Activated T-helper 9 cell treated with anti-CD3 and anti-CD28 coated beads, Interleukin-2, amount 50 U/mL, for 16 hours (primary cell): ENCODE measurements at regions not wholly inside any gene's neighbourhood (a gene's known extent, or its start where the extent isn't known, plus 50 kb on each side); places are given as distances from the start of the nearest gene placed in this dataset.

ENCODE experiments used
- DNase-seq: peaks from one replicate; pipeline ENCODE4 v3.0.0-alpha.2; 2020; ENCODE audit warnings: low read depth

GRCh38 chr17:71922439-71922838, 198.4 kb upstream of the SOX9 start:
- DNase-seq, result no peak

GRCh38 chr17:71926746-71927398, 193.9 kb upstream of the SOX9 start:
- no peak for DNase-seq

DNA sequence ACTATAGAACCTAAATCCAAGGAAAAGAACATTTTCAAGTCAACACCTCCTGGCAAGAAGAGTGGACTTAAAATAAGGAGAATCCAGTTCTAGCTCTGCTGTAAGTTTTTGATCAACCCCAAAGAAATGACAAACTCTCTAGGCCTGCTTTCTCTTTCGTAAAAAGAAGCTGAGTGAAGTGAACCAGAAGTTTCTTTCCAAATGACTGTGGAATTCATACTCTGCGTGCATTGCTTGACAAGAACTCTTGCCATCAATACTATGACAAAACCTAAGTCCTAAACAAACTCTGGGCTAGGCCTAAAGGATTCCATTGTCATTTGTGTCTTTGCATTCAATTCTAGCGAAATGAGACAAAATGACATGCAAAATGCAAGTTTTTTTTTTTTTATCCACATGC, 187.5 kb upstream of the SOX9 start:
- DNase-seq, result no peak

DNA sequence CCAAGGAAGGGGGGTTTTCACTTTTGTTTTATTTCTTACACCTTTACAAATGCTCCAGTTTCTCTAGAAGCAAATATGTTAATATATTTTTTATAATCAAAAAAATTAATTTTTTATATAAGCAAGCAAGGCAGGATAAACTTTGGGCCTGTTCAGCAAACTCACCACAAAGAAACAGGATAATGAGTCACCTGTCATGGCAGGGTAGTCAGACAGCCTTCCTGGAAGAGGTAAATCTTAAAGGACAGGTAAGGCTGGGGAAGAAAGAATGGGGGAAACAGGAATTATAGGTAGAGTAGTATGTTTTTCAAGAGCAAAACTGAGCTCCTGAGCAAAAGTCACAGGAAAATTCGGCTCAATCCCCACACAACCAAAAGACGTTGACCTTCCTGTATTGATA, 186.3 kb upstream of the SOX9 start:
- DNase-seq, result no peak

- no peak for DNase-seq
These were observed 185.5 kb upstream of the SOX9 start for GRCh38 chr17:71935341-71935740.

DNA sequence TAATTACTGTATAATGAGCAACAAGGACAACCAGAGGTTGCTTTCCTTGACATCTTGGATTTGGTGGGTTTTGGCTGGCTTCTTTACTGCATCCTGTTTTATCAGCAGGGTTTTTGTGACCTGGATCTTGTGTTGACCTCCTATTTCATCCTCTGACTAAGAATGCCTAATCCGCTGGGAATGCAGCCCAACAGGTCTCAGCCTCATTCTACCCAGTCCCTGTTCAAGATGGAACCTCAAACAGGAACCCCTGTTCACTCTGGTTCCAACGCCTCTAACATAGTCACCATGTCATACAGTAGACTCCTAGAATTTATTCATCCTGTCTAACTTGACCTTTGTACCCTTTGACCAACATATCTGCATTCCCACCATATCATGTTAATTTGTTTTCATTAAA, 183.8 kb upstream of the SOX9 start:
- DNase-seq, result no peak

GRCh38 chr17:71937914-71938313, 182.9 kb upstream of the SOX9 start:
- DNase-seq, result no peak

DNA sequence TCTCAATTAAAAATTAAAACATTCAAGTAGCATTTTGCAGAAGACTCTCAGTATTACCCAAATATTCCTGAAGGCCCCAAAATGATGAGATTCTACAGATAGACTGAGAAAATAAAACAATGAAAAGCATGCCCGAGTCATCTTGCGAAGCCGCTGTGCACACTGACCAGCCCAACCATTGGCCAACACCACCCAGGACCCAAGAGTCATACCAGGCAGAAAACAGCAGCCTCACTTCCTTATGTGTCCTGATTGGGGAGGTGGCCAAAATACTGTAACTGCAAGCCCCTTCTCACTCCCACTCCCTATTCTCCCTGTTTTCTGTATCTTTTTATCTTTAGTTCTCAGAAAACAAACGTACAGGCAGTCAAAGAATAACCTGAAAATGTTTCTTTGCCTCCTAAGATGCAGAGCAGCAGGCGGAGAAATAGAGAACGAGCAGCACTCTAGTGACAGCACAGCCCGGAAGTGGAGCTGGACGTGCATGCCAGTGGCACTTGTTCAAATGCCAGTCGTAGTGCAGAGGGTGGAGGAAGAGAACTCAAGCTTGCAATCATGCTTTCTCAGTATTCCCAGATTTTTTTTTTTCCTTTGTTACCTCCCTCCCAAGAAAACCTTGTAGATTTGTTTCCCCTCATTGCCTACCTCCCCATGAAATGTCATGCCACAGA, 182.3 kb upstream of the SOX9 start:
- no peak for DNase-seq

DNA sequence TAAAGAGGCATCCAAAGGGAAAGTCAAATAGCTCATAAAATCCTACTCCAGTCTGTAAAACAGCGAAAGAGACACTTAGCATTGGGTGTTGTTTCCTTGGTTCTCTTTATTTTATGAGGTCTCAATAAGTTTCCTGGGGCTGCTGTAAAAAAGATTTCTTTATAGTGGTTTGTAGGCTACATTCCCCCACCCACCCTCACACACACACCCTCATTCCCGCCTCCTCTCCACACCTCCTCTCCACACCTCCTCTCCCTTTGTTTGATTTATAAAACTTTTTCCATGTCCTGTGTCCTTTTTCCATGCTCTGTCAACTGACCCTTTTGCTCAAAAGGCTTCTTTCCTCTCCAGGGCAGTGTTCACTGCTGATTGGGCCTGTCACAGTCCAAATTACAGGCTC, 178.9 kb upstream of the SOX9 start:
- DNase-seq, result no peak

DNA sequence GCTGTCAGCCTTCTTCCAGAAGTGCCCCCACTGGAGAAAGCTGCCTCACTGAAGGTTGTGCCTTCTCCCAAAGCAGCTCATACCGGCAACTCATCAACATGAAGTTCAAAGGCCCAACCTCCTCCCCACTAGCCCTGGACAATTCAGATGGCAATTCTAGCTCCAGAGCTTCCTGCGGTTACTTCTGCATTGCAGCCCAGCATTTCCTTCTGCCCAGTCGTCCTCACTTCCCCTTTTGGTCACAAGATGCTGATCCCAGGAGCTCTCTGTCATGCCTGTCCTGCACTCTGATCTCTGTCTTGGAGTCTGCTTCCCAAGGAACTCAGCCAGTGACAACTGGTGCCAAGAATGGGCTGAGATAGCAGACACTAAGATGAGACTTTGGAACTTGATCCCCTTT, 178.2 kb upstream of the SOX9 start:
- DNase-seq, result no peak

- no peak for DNase-seq
These were observed 172.0 kb upstream of the SOX9 start for GRCh38 chr17:71948703-71949422.

DNA sequence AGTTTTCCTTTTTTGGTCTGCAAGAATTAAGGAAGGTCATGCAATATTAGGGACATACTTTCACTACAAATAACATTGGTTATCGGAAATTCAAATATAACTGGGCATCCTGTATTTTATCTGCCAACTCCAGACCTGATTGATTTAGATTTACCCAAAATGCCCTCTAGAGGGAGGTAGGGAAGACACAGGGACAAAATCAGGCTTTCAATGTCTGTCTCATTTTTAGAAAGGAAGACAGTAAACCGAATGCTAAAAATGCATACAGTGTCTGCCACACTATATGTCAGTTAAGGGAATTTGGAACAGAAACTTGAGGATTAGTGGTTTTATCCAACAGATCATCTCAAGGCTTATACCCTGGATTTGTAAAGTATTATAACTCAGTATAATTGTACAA, 161.7 kb upstream of the SOX9 start:
- DNase-seq, result no peak

DNA sequence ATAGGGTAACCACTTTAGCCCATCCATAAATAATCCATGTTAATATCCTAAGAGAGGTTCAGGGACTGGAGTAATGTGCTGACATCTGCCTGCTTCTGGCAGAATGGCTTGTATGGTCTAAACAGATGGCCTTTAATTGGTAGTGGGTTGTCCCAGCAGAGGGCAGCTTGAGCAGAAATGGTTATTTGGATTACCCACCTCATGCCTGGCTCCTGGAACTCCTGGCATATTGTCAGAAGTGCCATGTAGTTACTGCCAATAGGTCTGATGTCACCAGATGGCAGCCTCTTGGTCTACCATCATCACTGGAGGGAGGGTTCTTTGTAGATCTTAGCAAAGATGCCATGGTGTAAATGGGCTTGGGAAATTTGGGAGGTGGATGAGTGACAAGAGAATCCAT, 157.5 kb upstream of the SOX9 start:
- DNase-seq, result no peak

GRCh38 chr17:71963791-71964190, 157.0 kb upstream of the SOX9 start:
- no peak for DNase-seq

DNA sequence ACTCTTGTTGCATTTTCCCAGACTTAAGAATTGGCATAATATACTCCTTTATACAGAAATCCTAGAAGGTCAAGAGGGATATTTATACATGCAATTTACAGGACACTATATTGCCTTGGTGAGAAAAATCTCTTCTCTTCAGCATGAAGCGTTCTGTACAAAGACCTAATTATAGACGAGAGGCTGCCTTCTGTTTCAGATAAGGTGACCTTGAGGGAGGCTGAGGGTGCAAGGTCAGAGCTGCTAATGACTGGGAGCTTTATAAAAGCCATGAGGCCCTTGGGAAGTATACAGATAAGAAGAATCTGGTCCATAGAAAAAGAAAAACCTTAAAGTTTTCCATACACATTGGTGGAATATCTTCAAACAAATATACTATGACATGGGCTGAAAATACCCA, 156.3 kb upstream of the SOX9 start:
- DNase-seq, result no peak

DNA sequence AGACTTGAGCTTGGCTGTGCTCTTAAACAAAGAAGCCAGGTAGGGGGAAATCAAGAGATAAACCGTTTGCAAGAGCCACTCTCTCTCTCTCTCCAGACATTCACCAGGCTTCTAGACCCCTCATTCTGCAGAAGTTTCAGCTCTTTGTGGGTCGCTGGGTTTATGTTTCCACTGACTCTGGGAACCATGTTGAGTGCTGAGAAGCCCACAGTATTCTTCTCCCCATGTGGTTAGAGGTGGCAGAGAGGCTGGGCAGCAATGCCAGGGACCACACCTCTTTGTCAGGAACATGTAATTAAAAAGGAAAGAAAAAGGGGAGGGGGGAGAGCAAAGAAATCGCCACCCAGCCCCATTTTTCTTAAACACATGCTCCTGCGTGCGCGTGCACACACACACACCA, 154.8 kb upstream of the SOX9 start:
- no peak for DNase-seq

- no peak for DNase-seq
These were observed 154.1 kb upstream of the SOX9 start for GRCh38 chr17:71966459-71967313.

DNA sequence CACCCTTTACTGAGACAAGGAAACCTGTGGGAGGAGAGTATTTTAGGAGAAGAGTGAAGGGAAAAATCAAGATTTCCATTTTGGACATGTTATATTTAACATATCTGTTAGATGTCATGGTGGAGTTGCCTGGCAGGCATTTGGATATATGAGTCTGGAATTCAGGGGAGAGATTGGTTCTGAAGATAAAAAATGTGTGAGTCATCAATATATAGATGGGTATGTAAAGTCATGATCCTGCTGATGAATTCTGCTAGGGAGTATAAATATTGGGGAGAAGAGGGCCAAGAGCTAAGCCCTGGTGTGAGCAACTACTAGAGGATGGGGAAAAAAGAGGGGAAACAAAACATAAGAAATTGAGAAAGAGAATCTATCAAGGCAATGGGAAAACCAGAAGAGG, 151.3 kb upstream of the SOX9 start:
- DNase-seq, result no peak

DNA sequence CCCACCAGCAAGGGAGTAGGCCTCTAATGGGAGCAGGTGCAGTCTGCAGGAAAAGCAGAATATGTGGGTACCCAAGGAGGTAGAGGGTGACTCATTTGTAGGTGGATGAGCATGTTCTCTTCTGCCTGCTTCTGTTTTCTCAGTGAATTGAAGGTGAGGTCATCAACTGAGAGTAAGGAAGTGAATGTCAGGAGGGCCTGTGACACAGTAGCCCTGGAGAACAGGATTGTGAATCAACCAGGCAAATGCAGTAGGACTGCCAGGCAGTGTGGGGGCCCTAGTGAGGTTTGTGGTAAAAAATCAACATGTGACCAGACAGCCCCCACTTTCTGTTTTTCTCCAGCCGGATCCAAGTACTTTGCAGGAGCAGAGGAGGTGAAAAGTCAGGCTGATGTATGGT, 150.5 kb upstream of the SOX9 start:
- DNase-seq, result no peak

GRCh38 chr17:71974051-71974450, 146.8 kb upstream of the SOX9 start:
- DNase-seq, result no peak

DNA sequence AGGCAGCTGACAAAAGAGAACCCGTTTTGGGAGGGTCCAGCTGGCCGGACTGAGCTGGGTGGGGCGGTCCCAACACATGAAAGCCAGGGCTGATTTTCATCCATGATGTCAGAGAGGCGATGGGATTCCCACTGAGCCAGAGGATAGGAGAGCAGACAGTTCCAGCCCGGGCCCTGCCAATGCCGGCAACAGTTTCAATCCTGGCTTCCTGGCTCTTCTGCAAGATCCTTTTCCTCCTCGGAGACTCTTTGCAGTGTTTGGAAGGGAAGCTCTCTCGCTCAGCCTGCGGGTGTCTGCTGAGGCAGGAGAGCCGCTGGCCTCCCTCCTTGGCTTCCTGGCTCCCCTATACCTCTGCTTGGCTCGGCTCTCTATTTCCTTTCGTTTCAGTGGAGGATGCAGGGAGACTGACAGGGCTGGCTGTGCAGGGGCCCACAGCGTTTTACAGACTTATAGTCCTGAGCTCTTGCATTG, 145.5 kb upstream of the SOX9 start:
- DNase-seq, result no peak

DNA sequence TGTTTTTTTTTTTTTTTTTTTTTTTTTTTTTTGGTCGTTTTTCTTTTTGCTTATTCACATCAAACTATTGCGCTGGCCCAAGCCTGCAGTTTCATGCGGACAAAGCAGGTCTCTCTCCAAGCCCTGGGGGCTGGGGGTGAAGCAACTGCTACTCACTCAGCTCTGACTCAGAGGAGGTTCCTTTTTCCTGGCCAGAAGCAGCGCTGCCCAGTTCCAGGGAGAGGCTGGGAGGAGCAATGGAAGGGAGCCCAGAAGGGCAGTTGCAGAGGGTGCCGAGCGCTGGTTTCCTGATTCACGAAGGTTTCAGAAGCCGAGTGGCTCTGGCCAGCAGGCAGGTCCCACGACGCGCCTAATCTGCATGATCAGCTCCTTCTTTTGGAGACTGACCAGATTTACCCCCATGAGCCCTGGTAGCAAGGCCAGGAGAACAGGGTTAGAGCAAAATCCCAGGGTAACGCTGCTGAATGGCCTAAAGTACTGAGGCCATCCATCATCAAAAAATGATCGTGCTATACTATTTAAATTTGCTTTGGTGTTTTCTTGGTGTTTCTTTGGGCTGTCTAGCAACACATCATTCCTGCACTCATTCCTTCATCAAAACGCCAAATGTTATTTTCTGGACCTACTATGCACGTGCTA, 144.7 kb upstream of the SOX9 start:
- DNase-seq, result no peak
